Heart left ventricle (tissue), 13 donors: ENCODE measurements at regions not wholly inside any gene's neighbourhood (a gene's known extent, or its start where the extent isn't known, plus 50 kb on each side); places are given as distances from the start of the nearest gene placed in this dataset.

Experiments used
- POLR2A ChIP-seq, 2 donors: fragments of 450-650 bp; IDR thresholded peaks; one replicate each; pipeline ENCODE4 v1.6.1; 2017; ENCODE audit warnings: antibody characterized with exemption in 2 of 2, mild to moderate bottlenecking in 2 of 2, moderate library complexity in 2 of 2
- TF ChIP-seq, protein P1 (sequence below), 12 donors: fragments of 200-600 bp; sonication (generic) in 4 of 12; IDR thresholded peaks; one replicate each; pipeline versions ENCODE4 v1.5.0 to v1.8.0; 2018 to 2022; ENCODE audit warnings: antibody characterized with exemption in 12 of 12, mild to moderate bottlenecking in 5 of 12
- donor health status: ischemic (EF 13 %, LVEDD 7.1; RV severe dilation, severe dysfunction).
- donor health status: DM: no; HTN: yes; CAD: no.
- donor health status: DM: no; HTN: no; CAD: no.
- donor health status: ischemic (EF 25% LVEDD 6.9; RV normal size, moderate dysfunction).
- donor health status: ischemic (EF 25% LVEDD 5.7; RV mildly dilated, moderate dysfunction).
- donor health status: ischemic (EF 35%, LVEDD 5.7; RV mildly dilated, moderate dysfunction).
- donor health status: nonischemic (EF 11% LVEDD 7.7; RV severe dilation, severe dysfunction).
- donor health status: DM: yes; HTN: yes; CAD: no.
- donor health status: PGD.
- donor health status: ischemic (EF 29% LVEDD 5.4; RV normal size, mild dysfunction).
- donor health status: nonischemic (EF 23%, LVEDD 6.1; RV moderate dilation, normal function).

DNA sequence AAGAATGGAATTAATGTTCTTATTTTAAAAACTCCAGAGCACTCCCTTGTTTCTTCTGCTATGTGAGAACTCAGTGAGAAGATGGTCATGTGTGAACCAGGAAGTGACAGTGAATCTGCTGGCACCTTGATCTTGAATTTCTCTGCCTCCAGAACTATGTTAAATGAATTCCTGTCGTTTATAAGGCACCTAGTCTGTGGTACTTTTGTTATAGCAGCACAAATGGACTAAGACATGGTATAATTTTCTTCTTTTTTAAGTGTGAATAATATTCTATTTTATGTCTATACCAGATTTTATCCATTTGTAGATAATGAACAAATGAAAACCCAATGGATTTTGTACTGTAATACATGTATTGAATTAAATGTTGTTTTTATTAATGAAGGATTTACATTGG, 601.9 kb upstream of the REG3G start:
- TF ChIP-seq, protein P1, sequence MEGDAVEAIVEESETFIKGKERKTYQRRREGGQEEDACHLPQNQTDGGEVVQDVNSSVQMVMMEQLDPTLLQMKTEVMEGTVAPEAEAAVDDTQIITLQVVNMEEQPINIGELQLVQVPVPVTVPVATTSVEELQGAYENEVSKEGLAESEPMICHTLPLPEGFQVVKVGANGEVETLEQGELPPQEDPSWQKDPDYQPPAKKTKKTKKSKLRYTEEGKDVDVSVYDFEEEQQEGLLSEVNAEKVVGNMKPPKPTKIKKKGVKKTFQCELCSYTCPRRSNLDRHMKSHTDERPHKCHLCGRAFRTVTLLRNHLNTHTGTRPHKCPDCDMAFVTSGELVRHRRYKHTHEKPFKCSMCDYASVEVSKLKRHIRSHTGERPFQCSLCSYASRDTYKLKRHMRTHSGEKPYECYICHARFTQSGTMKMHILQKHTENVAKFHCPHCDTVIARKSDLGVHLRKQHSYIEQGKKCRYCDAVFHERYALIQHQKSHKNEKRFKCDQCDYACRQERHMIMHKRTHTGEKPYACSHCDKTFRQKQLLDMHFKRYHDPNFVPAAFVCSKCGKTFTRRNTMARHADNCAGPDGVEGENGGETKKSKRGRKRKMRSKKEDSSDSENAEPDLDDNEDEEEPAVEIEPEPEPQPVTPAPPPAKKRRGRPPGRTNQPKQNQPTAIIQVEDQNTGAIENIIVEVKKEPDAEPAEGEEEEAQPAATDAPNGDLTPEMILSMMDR (IDR thresholded peaks at IDR 0.05): no peak
- TF ChIP-seq POLR2A (IDR thresholded peaks at IDR 0.05): no peak
